Keratinocyte (primary cell): ENCODE measurements at regions not wholly inside any gene's neighbourhood (a gene's known extent, or its start where the extent isn't known, plus 50 kb on each side); places are given as distances from the start of the nearest gene placed in this dataset.

Experiments
- DNase-seq: peaks from one replicate; pipeline ENCODE4 v3.0.0-alpha.2; 2011; ENCODE audit warnings: low read depth, missing footprints, low spot score
- FAIRE-seq: peaks from 2 replicates; lab custom pipeline; 2011; peaks lifted over from hg19 to GRCh38; lab: Jason Lieb, UNC
- H2AFZ ChIP-seq: 2 replicates; pipeline ENCODE4 v1.6.0; 2012; ENCODE audit warnings: low read length, control low read depth, inconsistent platforms; ENCODE audit not compliant: control insufficient read depth
- H3K27ac ChIP-seq: 2 replicates; pipeline ENCODE4 v1.5.1; 2011; ENCODE audit warnings: low read length; ENCODE audit not compliant: control insufficient read depth, insufficient read depth
- H3K27me3 ChIP-seq: 3 replicates; pipeline ENCODE4 v1.6.0; 2011; ENCODE audit warnings: low read length; ENCODE audit not compliant: control insufficient read depth, insufficient read depth; ENCODE audit errors: extremely low read depth
- H3K36me3 ChIP-seq, 2 experiments: 2 replicates in 1 of 2; 3 replicates in 1 of 2; pipeline ENCODE4 v1.5.1; 2011; ENCODE audit warnings: low read length in 2 of 2, mild to moderate bottlenecking in 1 of 2; ENCODE audit not compliant: control insufficient read depth in 2 of 2, insufficient read depth in 2 of 2; ENCODE audit errors: extremely low read depth in 1 of 2
- H3K4me1 ChIP-seq: 3 replicates; pipeline ENCODE4 v1.5.1; 2011; ENCODE audit warnings: low read length; ENCODE audit not compliant: control insufficient read depth, insufficient read depth; ENCODE audit errors: extremely low read depth
- H3K4me2 ChIP-seq: 3 replicates; pipeline ENCODE4 v1.6.0; 2011; ENCODE audit warnings: low read depth, low read length; ENCODE audit not compliant: control insufficient read depth, insufficient read depth; ENCODE audit errors: extremely low read depth
- H3K4me3 ChIP-seq, 3 experiments: fragments of 200-600 bp in 1 of 3; sonication (generic) in 1 of 3; 2 replicates in 2 of 3; 3 replicates in 1 of 3; pipeline ENCODE4 v1.5.1; 2011 to 2016; ENCODE audit warnings: low read length in 3 of 3, mild to moderate bottlenecking in 3 of 3, control low read depth in 2 of 3, inconsistent platforms in 1 of 3, low read depth in 1 of 3, mixed read lengths in 1 of 3, mixed run types in 1 of 3, moderate library complexity in 1 of 3; ENCODE audit not compliant: control insufficient read depth in 2 of 3, insufficient read depth in 2 of 3; ENCODE audit errors: extremely low read depth in 1 of 3
- H3K79me2 ChIP-seq: 2 replicates; pipeline ENCODE4 v1.6.0; 2012; ENCODE audit warnings: low read length; ENCODE audit not compliant: control insufficient read depth, insufficient read depth
- H3K9ac ChIP-seq: 3 replicates; pipeline ENCODE4 v1.6.0; 2011; ENCODE audit warnings: low read length; ENCODE audit not compliant: control insufficient read depth, insufficient read depth; ENCODE audit errors: extremely low read depth
- H3K9me1 ChIP-seq: 3 replicates; pipeline ENCODE4 v1.6.0; 2011; ENCODE audit warnings: low read length; ENCODE audit not compliant: control insufficient read depth, insufficient read depth; ENCODE audit errors: extremely low read depth
- H3K9me3 ChIP-seq: 2 replicates; pipeline ENCODE4 v1.5.1; 2012; ENCODE audit warnings: low read depth, low read length; ENCODE audit not compliant: control insufficient read depth
- H4K20me1 ChIP-seq: 3 replicates; pipeline ENCODE4 v1.6.0; 2011; ENCODE audit warnings: low read length; ENCODE audit not compliant: control insufficient read depth, insufficient read depth; ENCODE audit errors: extremely low read depth
- CTCF ChIP-seq, 3 experiments: IDR thresholded peaks in 1 of 3; conservative IDR thresholded peaks in 1 of 3; optimal IDR thresholded peaks in 1 of 3; 2 replicates in 2 of 3; 3 replicates in 1 of 3; pipeline versions ENCODE3 to v1.5.1; 2011; ENCODE audit warnings: low read length in 3 of 3, mild to moderate bottlenecking in 3 of 3, moderate library complexity in 2 of 3, control low read depth in 1 of 3, inconsistent platforms in 1 of 3; ENCODE audit not compliant: insufficient read depth in 2 of 3; ENCODE audit errors: extremely low read depth in 1 of 3
- EZH2 ChIP-seq: IDR thresholded peaks from one replicate; pipeline ENCODE4 v1.6.1; 2012; ENCODE audit warnings: inconsistent platforms, mild to moderate bottlenecking, low read length, moderate library complexity
- dilution Hi-C: fragments of 300-500 bp; cut with MboI; formaldehyde crosslinking; loops from one replicate; pipeline ENCODE4 v1.7.0; 2020; ENCODE audit warnings: low sequenced_read_pairs; ENCODE audit not compliant: extremely low pct_ligation_motif_present

GRCh38 chr4:53937327-53937726 lies 127.1 kb downstream of the CHIC2 start:
- TF ChIP-seq CTCF (optimal IDR thresholded peaks at IDR 0.05 in 1 of 3, IDR thresholded peaks at IDR 0.05 in 1 of 3, conservative IDR thresholded peaks at IDR 0.05 in 1 of 3; ENCODE audit: extremely low read depth in 1 of 3, insufficient read depth in 2 of 3, low read length in 3 of 3) = no peak
- no peak for TF ChIP-seq EZH2
- DNase-seq = no peak
- Histone ChIP-seq H3K9me3 (no peaks in the 10 kb centered on the region), H4K20me1 (no peaks in the 10 kb centered on the region), H3K27me3 (no peaks in the 10 kb centered on the region), H3K36me3 (no peaks in the 10 kb centered on the region), H3K27ac (no peak overlapping the region), H3K4me2 (no peak overlapping the region), H3K9me1 (no peaks in the 10 kb centered on the region), H3K79me2 (no peaks in the 10 kb centered on the region), H2AFZ (no peak overlapping the region), H3K4me1 (no peaks in the 10 kb centered on the region), H3K4me3 (no peak overlapping the region), H3K9ac (no peak overlapping the region)
- FAIRE-seq = no peak
- dilution Hi-C loops = loop anchor here (25.0 kb wide), 1 partner anchor 275 kb away; no protein-coding TSS in a partner anchor

- no peak for FAIRE-seq
- dilution Hi-C loops = loop anchor here (25.0 kb wide), 1 partner anchor 277 kb away; no protein-coding TSS in a partner anchor
- no peak overlapping the region for H2AFZ ChIP-seq
Observed at GRCh38 chr4:53935780-53936179, 128.6 kb downstream of the CHIC2 start.

More at GRCh38 chr4:53935780-53936179, 128.6 kb downstream of the CHIC2 start:
- no peak overlapping the region for H3K9ac ChIP-seq
- no peaks in the 10 kb centered on the region for H3K79me2 ChIP-seq
- H3K4me2 ChIP-seq = no peak overlapping the region
- no peak overlapping the region for H3K4me3 ChIP-seq
- no peaks in the 10 kb centered on the region for H3K4me1 ChIP-seq
- no peaks in the 10 kb centered on the region for H3K27me3 ChIP-seq
- no peaks in the 10 kb centered on the region for H3K36me3 ChIP-seq
- H3K27ac ChIP-seq = no peak overlapping the region
- no peaks in the 10 kb centered on the region for H3K9me1 ChIP-seq
- no peaks in the 10 kb centered on the region for H3K9me3 ChIP-seq
- no peak for TF ChIP-seq CTCF (optimal IDR thresholded peaks at IDR 0.05 in 1 of 3, IDR thresholded peaks at IDR 0.05 in 1 of 3, conservative IDR thresholded peaks at IDR 0.05 in 1 of 3; ENCODE audit: extremely low read depth in 1 of 3, insufficient read depth in 2 of 3, low read length in 3 of 3)
- no peak for TF ChIP-seq EZH2
- H4K20me1 ChIP-seq = no peaks in the 10 kb centered on the region
- no peak for DNase-seq
